K562 (cell line): ENCODE measurements at regions not wholly inside any gene's neighbourhood (a gene's known extent, or its start where the extent isn't known, plus 50 kb on each side); places are given as distances from the start of the nearest gene placed in this dataset.

Experiments
- ATAC-seq: fragments of 200-7000 bp; cut with Tn5 transposase; 3 replicates; pipeline ENCODE4 v1.9.1; 2020; ENCODE audit warnings: moderate library complexity
- BruUV-seq: library from RNA; stranded (reverse); fragments of 400-500 nt; replicated peaks from 2 replicates; lab custom pipeline; 2021; lab: Mats Ljungman, UMichigan
- CTCF ChIA-PET: fragments of 300-600 bp; formaldehyde crosslinking; extraction: SDS; loops from one replicate; lab custom pipeline; 2021; ENCODE audit warnings: low intra/inter-chr PET ratio; lab: Yijun Ruan, JAX
- POLR2A ChIA-PET: fragments of 300-600, 350-650 bp; sonication (Branson Sonifier 250); formaldehyde crosslinking; extraction: SDS; loops from one replicate; lab custom pipeline; 2021; ENCODE audit warnings: antibody characterized with exemption, inconsistent platforms; lab: Yijun Ruan, JAX
- DNase-seq, 4 experiments: peaks; one replicate each; pipeline versions ENCODE4 v3.0.0 to v3.0.0-alpha.2; 2011 to 2018; ENCODE audit warnings: low spot score in 3 of 4, mixed read lengths in 3 of 4; ENCODE audit errors: extremely low read depth in 1 of 4
- FAIRE-seq: peaks from 2 replicates; lab custom pipeline; 2011; peaks lifted over from hg19 to GRCh38; lab: Jason Lieb, UNC
- H2AFZ ChIP-seq: 2 replicates; pipeline ENCODE4 v1.6.0; 2011; ENCODE audit warnings: low read depth, low read length, control low read depth, inconsistent platforms
- H3K27ac ChIP-seq: fragments of 200-600 bp; 3 replicates; pipeline ENCODE4 v1.8.0; 2011; ENCODE audit warnings: low read depth, mild to moderate bottlenecking, control low read depth, inconsistent platforms, low read length, moderate library complexity, mixed read lengths; ENCODE audit errors: extremely low read depth
- H3K27me3 ChIP-seq, 2 experiments: fragments of 300-600 bp in 1 of 2; 2 replicates in 1 of 2; 3 replicates in 1 of 2; pipeline versions ENCODE4 v1.6.0 to v1.8.0; 2011; ENCODE audit warnings: inconsistent platforms in 2 of 2, low read length in 2 of 2, mild to moderate bottlenecking in 1 of 2, mixed read lengths in 1 of 2, moderate library complexity in 1 of 2; ENCODE audit not compliant: control insufficient read depth in 2 of 2, insufficient read depth in 2 of 2
- H3K36me3 ChIP-seq: fragments of 300-600 bp; 3 replicates; pipeline ENCODE4 v1.8.0; 2011; ENCODE audit warnings: mild to moderate bottlenecking, low read length, inconsistent platforms; ENCODE audit not compliant: control insufficient read depth, insufficient read depth
- H3K4me1 ChIP-seq, 2 experiments: fragments of 200-600 bp in 1 of 2; replicated peaks in 1 of 2; 2 replicates in 1 of 2; 3 replicates in 1 of 2; pipeline versions ENCODE4 v1.5.1 to v1.8.0; 2011; ENCODE audit warnings: inconsistent platforms in 2 of 2, low read length in 2 of 2, mild to moderate bottlenecking in 1 of 2, mixed read lengths in 1 of 2, moderate library complexity in 1 of 2; ENCODE audit not compliant: control insufficient read depth in 2 of 2, insufficient read depth in 2 of 2
- H3K4me2 ChIP-seq: 2 replicates; pipeline ENCODE4 v1.6.1; 2011; ENCODE audit warnings: low read length, control low read depth, inconsistent platforms, mixed read lengths; ENCODE audit not compliant: insufficient read depth
- H3K4me3 ChIP-seq: fragments of 200-600 bp; sonication (generic), shearing (Covaris generic); 2 replicates; pipeline ENCODE4 v1.5.1; 2016; ENCODE audit warnings: control low read depth, inconsistent platforms
- H3K79me2 ChIP-seq: fragments of 200-600 bp; 3 replicates; pipeline ENCODE4 v1.8.0; 2011; ENCODE audit warnings: low read length, inconsistent platforms; ENCODE audit not compliant: control insufficient read depth, insufficient read depth
- H3K9ac ChIP-seq, 2 experiments: 2 replicates each; pipeline versions ENCODE4 v1.6.0 to v1.6.1; 2011; ENCODE audit warnings: low read depth in 2 of 2, low read length in 2 of 2, control low read depth in 1 of 2, inconsistent platforms in 1 of 2, mild to moderate bottlenecking in 1 of 2, mixed read lengths in 1 of 2; ENCODE audit not compliant: insufficient read depth in 1 of 2
- H3K9me1 ChIP-seq: one replicate; pipeline ENCODE4 v1.6.0; 2011; ENCODE audit warnings: inconsistent platforms, mild to moderate bottlenecking, low read length, moderate library complexity; ENCODE audit not compliant: control insufficient read depth, insufficient read depth
- H3K9me3 ChIP-seq: replicated peaks from 2 replicates; pipeline ENCODE4 v1.5.1; 2011; ENCODE audit warnings: low read depth, low read length, inconsistent platforms; ENCODE audit not compliant: control insufficient read depth, insufficient read depth
- H4K20me1 ChIP-seq: replicated peaks from 2 replicates; pipeline ENCODE4 v1.6.1; 2011; ENCODE audit warnings: low read length, inconsistent platforms, mixed read lengths; ENCODE audit not compliant: control insufficient read depth, insufficient read depth
- ATF1 ChIP-seq, 2 experiments: fragments of 450-650 bp in 1 of 2; IDR thresholded peaks; 2 replicates each; pipeline ENCODE4 v1.6.1; 2016; ENCODE audit warnings: missing compliant biosample characterization in 1 of 2, missing genetic modification characterization in 1 of 2
- BRD4 ChIP-seq: fragments of 200-600 bp; sonication (generic); IDR thresholded peaks from 2 replicates; pipeline ENCODE4 v1.6.1; 2017; ENCODE audit warnings: inconsistent platforms
- CHD2 ChIP-seq: IDR thresholded peaks from 2 replicates; pipeline ENCODE4 v1.6.1; 2011; ENCODE audit warnings: low read depth, low read length
- HDAC3 ChIP-seq: fragments of 450-650 bp; IDR thresholded peaks from 2 replicates; pipeline ENCODE4 v1.6.1; 2018; ENCODE audit warnings: borderline replicate concordance, mild to moderate bottlenecking, moderate library complexity; ENCODE audit not compliant: partially characterized antibody
- LEF1 ChIP-seq: fragments of 450-650 bp; IDR thresholded peaks from 2 replicates; pipeline ENCODE4 v1.6.1; 2016; ENCODE audit warnings: mild to moderate bottlenecking
- MAZ ChIP-seq, 2 experiments: fragments of 450-650 bp in 1 of 2; sonication (generic) in 1 of 2; formaldehyde crosslinking; IDR thresholded peaks in 1 of 2; conservative IDR thresholded peaks in 1 of 2; 2 replicates each; pipeline versions ENCODE4 v1.4.0 to v1.5.0; 2020; ENCODE audit warnings: mild to moderate bottlenecking in 1 of 2, missing genetic modification reagents in 1 of 2
- MCM3 ChIP-seq: fragments of 450-650 bp; IDR thresholded peaks from 2 replicates; pipeline ENCODE4 v1.6.1; 2016
- MEIS2 ChIP-seq: fragments of 450-650 bp; IDR thresholded peaks from 2 replicates; pipeline ENCODE4 v1.6.1; 2014; ENCODE audit warnings: mild to moderate bottlenecking; ENCODE audit not compliant: partially characterized antibody
- NCOA1 ChIP-seq: fragments of 450-650 bp; IDR thresholded peaks from 2 replicates; pipeline ENCODE4 v1.6.1; 2016; ENCODE audit warnings: low read depth
- NFRKB ChIP-seq: fragments of 450-650 bp; IDR thresholded peaks from 2 replicates; pipeline ENCODE4 v1.6.1; 2016; ENCODE audit warnings: low read depth
- NR3C1 ChIP-seq: sonication (generic); formaldehyde crosslinking; IDR thresholded peaks from 2 replicates; pipeline ENCODE4 v1.8.1; 2022; ENCODE audit warnings: missing genetic modification reagents
- PTBP1 ChIP-seq: fragments of 200-400 bp; formaldehyde crosslinking; IDR thresholded peaks from 2 replicates; pipeline ENCODE4 v1.6.1; 2017; ENCODE audit warnings: low read depth, low read length
- SMAD2 ChIP-seq: fragments of 150-350 bp; IDR thresholded peaks from 2 replicates; pipeline ENCODE4 v1.6.1; 2014; ENCODE audit warnings: low read depth, mild to moderate bottlenecking, low read length
- SMC3 ChIP-seq: conservative IDR thresholded peaks from 2 replicates; pipeline ENCODE4 v1.6.1; 2011; ENCODE audit warnings: low read depth, low read length, improper control_type of control experiment; ENCODE audit not compliant: insufficient read depth
- ZNF239 ChIP-seq: fragments of 250-450 bp; sonication (Bioruptor Pico); IDR thresholded peaks from 2 replicates; pipeline ENCODE4 v1.4.0; 2020; ENCODE audit warnings: mild to moderate bottlenecking
- WGBS: fragments of 100-300 bp; shearing (Covaris generic); methylation state at CpG from one replicate; pipeline ENCODE4 v1.1.6; 2016; ENCODE audit warnings: low coverage, mixed read lengths; ENCODE audit not compliant: insufficient coverage; ENCODE audit errors: missing lambda C conversion rate; 5-methylcytosine and 5-hydroxymethylcytosine counted together
- in situ Hi-C: fragments of 300-500 bp; cut with MboI; formaldehyde crosslinking; loops from 4 replicates; pipeline ENCODE4 v1.15.0; 2018; ENCODE audit warnings: inconsistent platforms, mixed read lengths
- intact Hi-C: fragments of 100-400 bp; cut with micrococcal nuclease; formaldehyde crosslinking; loops from 2 replicates; pipeline ENCODE4 v1.14.2; 2022
- TF ChIP-seq, protein P1 (sequence below): sonication (generic); formaldehyde crosslinking; IDR thresholded peaks from 2 replicates; pipeline ENCODE4 v1.8.0; 2022; ENCODE audit warnings: missing genetic modification reagents, mild to moderate bottlenecking, borderline replicate concordance

DNA sequence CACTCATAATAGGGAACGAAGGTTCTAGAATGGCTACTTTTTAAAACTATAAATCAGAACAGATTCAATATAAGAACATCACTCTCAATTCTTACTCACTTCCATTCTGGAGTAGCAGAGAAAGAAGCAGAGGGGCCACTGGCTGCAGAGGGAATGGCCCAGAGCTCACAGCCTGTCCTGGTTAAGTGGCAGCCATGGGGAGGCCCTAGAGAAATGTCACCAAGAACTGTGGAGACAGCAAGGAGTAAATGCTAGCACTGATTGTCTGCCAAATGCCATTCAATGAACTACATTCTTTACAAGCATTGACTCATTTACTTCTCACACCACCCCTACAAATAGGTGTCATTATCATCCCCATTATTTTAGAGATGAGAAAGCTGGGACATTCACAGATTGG lies 74.6 kb upstream of the KCNMA1 start:
- intact Hi-C loops: loop anchor here (5.0 kb wide), 1 partner anchor 50 kb away; no protein-coding TSS in a partner anchor
- FAIRE-seq: no peak
- 8% methylated on average over 1 of the region's 1 CpG for WGBS

DNA sequence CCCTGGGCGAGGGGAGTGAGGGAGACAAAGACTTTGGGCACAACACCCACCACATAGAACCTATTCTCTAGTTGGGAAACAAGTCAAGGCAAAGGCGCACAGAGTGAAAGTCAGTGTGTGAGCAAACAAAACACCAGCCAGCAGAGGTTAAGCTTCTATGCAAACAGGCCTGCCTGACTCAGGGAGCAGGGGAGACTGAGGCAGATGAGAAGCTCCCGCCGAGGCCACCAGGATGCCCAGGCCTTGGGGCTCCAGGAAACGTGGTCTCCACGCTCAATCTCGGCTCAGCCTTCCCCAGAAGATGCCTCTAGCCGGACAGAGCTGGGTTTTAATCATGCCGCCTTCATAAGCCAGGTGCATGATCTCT lies 74.1 kb upstream of the KCNMA1 start:
- FAIRE-seq (no peak), DNase-seq (no peak), ATAC-seq (no peak)
- no peak overlapping the region for H3K4me3 ChIP-seq
- no peaks in the 10 kb centered on the region for H4K20me1 ChIP-seq
- intact Hi-C loops (loop anchor here (2.0 to 5.0 kb wide), 2 partner anchors 49 to 547 kb away; no protein-coding TSS in a partner anchor), in situ Hi-C loops (no loop called here)
- H3K27me3 ChIP-seq: peaks cover 2 to 42% of the 10 kb centered on the region in 2 experiments; a peak in 3 of 5 replicates
- H3K27ac ChIP-seq: no peak overlapping the region
- WGBS: 15% methylated on average over 9 of the region's 9 CpGs
- peak overlapping the region; percentile 68 for H2AFZ ChIP-seq
- ChIA-PET POLR2A (interaction anchor here (0.5 to 1.1 kb wide), 4 partner anchors 11 to 456 kb away, joined by 3 to 5 read pairs (median 3); no protein-coding TSS in a partner anchor), CTCF (no interaction called here)
- H3K4me1 ChIP-seq: peaks cover 3 to 8% of the 10 kb centered on the region in 2 experiments; a peak in 3 of 5 replicates
- no TSS peak for BruUV-seq
- H3K36me3 ChIP-seq: no peaks in the 10 kb centered on the region
- no peaks in the 10 kb centered on the region for H3K9me3 ChIP-seq
- H3K9me1 ChIP-seq: no peaks in the 10 kb centered on the region
- no peaks in the 10 kb centered on the region for H3K79me2 ChIP-seq
- 0 out of 4 replicates have a peak overlapping the region, but pooled peaks of 1 of the 2 experiments have one; percentile 49 for H3K9ac ChIP-seq
- H3K4me2 ChIP-seq: no peak overlapping the region
- TF ChIP-seq ZNF239: no peak
- TF ChIP-seq, protein P1, sequence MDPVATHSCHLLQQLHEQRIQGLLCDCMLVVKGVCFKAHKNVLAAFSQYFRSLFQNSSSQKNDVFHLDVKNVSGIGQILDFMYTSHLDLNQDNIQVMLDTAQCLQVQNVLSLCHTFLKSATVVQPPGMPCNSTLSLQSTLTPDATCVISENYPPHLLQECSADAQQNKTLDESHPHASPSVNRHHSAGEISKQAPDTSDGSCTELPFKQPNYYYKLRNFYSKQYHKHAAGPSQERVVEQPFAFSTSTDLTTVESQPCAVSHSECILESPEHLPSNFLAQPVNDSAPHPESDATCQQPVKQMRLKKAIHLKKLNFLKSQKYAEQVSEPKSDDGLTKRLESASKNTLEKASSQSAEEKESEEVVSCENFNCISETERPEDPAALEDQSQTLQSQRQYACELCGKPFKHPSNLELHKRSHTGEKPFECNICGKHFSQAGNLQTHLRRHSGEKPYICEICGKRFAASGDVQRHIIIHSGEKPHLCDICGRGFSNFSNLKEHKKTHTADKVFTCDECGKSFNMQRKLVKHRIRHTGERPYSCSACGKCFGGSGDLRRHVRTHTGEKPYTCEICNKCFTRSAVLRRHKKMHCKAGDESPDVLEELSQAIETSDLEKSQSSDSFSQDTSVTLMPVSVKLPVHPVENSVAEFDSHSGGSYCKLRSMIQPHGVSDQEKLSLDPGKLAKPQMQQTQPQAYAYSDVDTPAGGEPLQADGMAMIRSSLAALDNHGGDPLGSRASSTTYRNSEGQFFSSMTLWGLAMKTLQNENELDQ: no peak
- no peak for TF ChIP-seq SMAD2
- TF ChIP-seq HDAC3: no peak
- TF ChIP-seq MAZ (CRISPR knock-in tag; conservative IDR thresholded peaks at IDR 0.05 in 1 of 2, IDR thresholded peaks at IDR 0.05 in 1 of 2): 0 out of 4 replicates have a peak, but pooled peaks of 1 of the 2 experiments have one; percentile 8
- no peak for TF ChIP-seq CHD2

More for the DNA sequence above, 74.6 kb upstream of the KCNMA1 start:
- H3K9me1 ChIP-seq: no peaks in the 10 kb centered on the region
- H3K36me3 ChIP-seq: no peaks in the 10 kb centered on the region
- H3K27me3 ChIP-seq: peaks cover 2 to 44% of the 10 kb centered on the region in 2 experiments; a peak in 3 of 5 replicates
- H3K9ac ChIP-seq: no peak overlapping the region
- peaks cover 3 to 8% of the 10 kb centered on the region in 2 experiments; a peak in 3 of 5 replicates for H3K4me1 ChIP-seq
- ATAC-seq (no peak), DNase-seq (no peak)
- no peaks in the 10 kb centered on the region for H3K9me3 ChIP-seq
- H3K4me3 ChIP-seq: no peak overlapping the region
- in situ Hi-C loops: no loop called here
- no peak overlapping the region for H3K27ac ChIP-seq
- CTCF ChIA-PET: no interaction called here
- no TSS peak for BruUV-seq
- no peaks in the 10 kb centered on the region for H3K79me2 ChIP-seq
- TF ChIP-seq NFRKB (no peak), PTBP1 (no peak), NCOA1 (no peak), MEIS2 (no peak), SMC3 (no peak), NR3C1 (no peak), ATF1 (CRISPR knock-in tag; IDR thresholded peaks at IDR 0.05) (no peak), ATF1 (tag; IDR thresholded peaks at IDR 0.05) (no peak), BRD4 (no peak), MCM3 (no peak), MAZ (CRISPR knock-in tag; conservative IDR thresholded peaks at IDR 0.05 in 1 of 2, IDR thresholded peaks at IDR 0.05 in 1 of 2) (no peak), LEF1 (no peak)
- TF ChIP-seq, all 486 proteins: peak for 0
- POLR2A ChIA-PET: interaction anchor here (1.0 to 1.1 kb wide), 3 partner anchors 11 to 125 kb away, joined by 3 to 4 read pairs (median 3); no protein-coding TSS in a partner anchor
- Histone ChIP-seq H2AFZ (no peak overlapping the region), H3K4me2 (peak overlapping the region; percentile 36; the same call in 1 of the 2 replicates), H4K20me1 (no peaks in the 10 kb centered on the region)
